ENCODE measurements at regions not wholly inside any gene's neighbourhood (a gene's known extent, or its start where the extent isn't known, plus 50 kb on each side); places are given as distances from the start of the nearest gene placed in this dataset.

DNA sequence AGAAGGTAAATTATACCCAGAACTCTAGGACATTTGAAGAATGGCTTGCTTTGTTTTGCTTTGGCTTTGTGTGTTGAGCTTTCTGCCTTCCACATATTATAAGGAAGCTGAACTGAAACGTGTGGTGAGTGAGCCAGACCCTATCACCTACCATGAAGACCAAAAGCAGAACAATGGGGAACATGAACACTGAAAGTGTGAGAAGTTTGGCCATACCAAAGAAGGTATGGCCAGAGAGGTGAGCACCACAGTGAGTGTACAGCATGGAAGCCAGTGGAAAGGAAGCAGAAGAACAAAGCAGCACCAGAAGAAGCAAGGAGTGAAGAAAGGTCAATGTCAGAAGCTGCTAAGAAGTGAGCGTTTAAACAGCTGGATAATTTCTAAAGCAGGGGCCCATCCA, 59.7 kb upstream of the CCDC71L start:
- TF ChIP-seq, protein P1, sequence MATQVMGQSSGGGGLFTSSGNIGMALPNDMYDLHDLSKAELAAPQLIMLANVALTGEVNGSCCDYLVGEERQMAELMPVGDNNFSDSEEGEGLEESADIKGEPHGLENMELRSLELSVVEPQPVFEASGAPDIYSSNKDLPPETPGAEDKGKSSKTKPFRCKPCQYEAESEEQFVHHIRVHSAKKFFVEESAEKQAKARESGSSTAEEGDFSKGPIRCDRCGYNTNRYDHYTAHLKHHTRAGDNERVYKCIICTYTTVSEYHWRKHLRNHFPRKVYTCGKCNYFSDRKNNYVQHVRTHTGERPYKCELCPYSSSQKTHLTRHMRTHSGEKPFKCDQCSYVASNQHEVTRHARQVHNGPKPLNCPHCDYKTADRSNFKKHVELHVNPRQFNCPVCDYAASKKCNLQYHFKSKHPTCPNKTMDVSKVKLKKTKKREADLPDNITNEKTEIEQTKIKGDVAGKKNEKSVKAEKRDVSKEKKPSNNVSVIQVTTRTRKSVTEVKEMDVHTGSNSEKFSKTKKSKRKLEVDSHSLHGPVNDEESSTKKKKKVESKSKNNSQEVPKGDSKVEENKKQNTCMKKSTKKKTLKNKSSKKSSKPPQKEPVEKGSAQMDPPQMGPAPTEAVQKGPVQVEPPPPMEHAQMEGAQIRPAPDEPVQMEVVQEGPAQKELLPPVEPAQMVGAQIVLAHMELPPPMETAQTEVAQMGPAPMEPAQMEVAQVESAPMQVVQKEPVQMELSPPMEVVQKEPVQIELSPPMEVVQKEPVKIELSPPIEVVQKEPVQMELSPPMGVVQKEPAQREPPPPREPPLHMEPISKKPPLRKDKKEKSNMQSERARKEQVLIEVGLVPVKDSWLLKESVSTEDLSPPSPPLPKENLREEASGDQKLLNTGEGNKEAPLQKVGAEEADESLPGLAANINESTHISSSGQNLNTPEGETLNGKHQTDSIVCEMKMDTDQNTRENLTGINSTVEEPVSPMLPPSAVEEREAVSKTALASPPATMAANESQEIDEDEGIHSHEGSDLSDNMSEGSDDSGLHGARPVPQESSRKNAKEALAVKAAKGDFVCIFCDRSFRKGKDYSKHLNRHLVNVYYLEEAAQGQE (IDR thresholded peaks at IDR 0.05; ENCODE audit: unreplicated experiment) = no peak
- TF ChIP-seq, protein P2, sequence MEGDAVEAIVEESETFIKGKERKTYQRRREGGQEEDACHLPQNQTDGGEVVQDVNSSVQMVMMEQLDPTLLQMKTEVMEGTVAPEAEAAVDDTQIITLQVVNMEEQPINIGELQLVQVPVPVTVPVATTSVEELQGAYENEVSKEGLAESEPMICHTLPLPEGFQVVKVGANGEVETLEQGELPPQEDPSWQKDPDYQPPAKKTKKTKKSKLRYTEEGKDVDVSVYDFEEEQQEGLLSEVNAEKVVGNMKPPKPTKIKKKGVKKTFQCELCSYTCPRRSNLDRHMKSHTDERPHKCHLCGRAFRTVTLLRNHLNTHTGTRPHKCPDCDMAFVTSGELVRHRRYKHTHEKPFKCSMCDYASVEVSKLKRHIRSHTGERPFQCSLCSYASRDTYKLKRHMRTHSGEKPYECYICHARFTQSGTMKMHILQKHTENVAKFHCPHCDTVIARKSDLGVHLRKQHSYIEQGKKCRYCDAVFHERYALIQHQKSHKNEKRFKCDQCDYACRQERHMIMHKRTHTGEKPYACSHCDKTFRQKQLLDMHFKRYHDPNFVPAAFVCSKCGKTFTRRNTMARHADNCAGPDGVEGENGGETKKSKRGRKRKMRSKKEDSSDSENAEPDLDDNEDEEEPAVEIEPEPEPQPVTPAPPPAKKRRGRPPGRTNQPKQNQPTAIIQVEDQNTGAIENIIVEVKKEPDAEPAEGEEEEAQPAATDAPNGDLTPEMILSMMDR (conservative IDR thresholded peaks at IDR 0.05; ENCODE audit: low read depth in 2 of 2) = no peak
- TF ChIP-seq EZH2 (IDR thresholded peaks at IDR 0.05; ENCODE audit: low read depth, unreplicated experiment) (no peak), STAT1 (IDR thresholded peaks at IDR 0.05; ENCODE audit: unreplicated experiment) (no peak)

Measured in GM23338 (cell line).